Left lung (tissue), 4 donors: ENCODE measurements at regions not wholly inside any gene's neighbourhood (a gene's known extent, or its start where the extent isn't known, plus 50 kb on each side); places are given as distances from the start of the nearest gene placed in this dataset.
A peak's percentile ranks its signal among the peaks of the same experiment; 100 is the strongest.

Experiments used
- ATAC-seq: fragments of 200-7000 bp; cut with Tn5 transposase; one replicate; pipeline ENCODE4 v1.9.1; 2020; ENCODE audit warnings: moderate library complexity
- DNase-seq, 4 donors: peaks; one replicate each; pipeline ENCODE4 v3.0.0-alpha.2; 2013 to 2020
- H3K27ac ChIP-seq, 2 donors: fragments of 200-600 bp; sonication (generic) in 1 of 2; one replicate each; pipeline versions ENCODE4 v1.5.0 to v1.8.0; 2020 to 2021
- H3K27me3 ChIP-seq, 2 donors: fragments of 200-600 bp; sonication (generic) in 1 of 2; one replicate each; pipeline versions ENCODE4 v1.5.0 to v1.8.0; 2020 to 2021
- H3K36me3 ChIP-seq, 2 donors: fragments of 200-600 bp; sonication (generic) in 1 of 2; one replicate each; pipeline versions ENCODE4 v1.5.0 to v1.8.0; 2020 to 2021
- H3K4me1 ChIP-seq, 2 donors: fragments of 200-600 bp; one replicate each; pipeline ENCODE4 v1.8.0; 2021
- H3K4me3 ChIP-seq, 2 donors: fragments of 200-600 bp; sonication (generic) in 1 of 2; one replicate each; pipeline versions ENCODE4 v1.5.0 to v1.8.0; 2020 to 2021; ENCODE audit warnings: mild to moderate bottlenecking in 1 of 2
- H3K9me3 ChIP-seq, 2 donors: fragments of 200-600 bp; sonication (generic) in 1 of 2; one replicate each; pipeline versions ENCODE4 v1.5.0 to v1.8.0; 2020 to 2021
- CTCF ChIP-seq, 2 donors: fragments of 200-600 bp; sonication (generic) in 1 of 2; IDR thresholded peaks; one replicate each; pipeline versions ENCODE4 v1.5.0 to v1.8.0; 2021; ENCODE audit warnings: antibody characterized with exemption in 2 of 2
- intact Hi-C, 2 donors: fragments of 100-400 bp; cut with DNase I; formaldehyde crosslinking; loops; one replicate each; pipeline versions ENCODE4 v1.11.2 to v1.14.2; 2022
- donor health status: DM: no; HTN: yes; CAD: no.
- donor health status: DM: no; HTN: no; CAD: no.

DNA sequence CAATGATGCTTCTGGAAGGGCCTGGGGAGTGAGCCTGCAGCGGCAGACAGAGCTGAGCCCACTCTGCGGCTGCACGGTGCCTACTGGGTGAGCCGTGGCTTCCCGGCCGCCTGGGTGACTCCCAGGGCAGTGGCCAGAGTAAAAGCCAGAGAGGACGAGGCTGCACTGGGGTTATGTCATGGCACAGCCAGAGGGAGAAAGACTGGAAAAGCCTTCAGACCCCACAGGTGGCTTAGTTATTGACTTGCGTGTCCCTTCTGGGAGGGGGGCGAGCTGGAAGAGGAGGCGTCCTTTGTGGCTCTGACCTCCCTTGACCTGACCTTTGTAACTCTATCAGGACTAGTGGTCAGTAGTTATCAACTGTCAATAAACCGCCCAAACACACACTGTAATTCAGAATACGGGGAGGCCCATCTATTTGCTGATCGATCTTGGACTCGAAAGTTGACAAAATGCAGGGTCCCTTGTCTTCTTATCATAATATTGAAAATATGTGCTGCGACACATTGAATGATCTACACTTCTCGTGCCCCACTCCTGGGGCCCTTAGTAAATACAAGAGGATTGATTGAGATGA is 385.9 kb upstream of the ZFHX3 start:
- Histone ChIP-seq H3K27ac (no peak overlapping the region), H3K36me3 (no peaks in the 10 kb centered on the region), H3K27me3 (no peaks in the 10 kb centered on the region), H3K9me3 (no peaks in the 10 kb centered on the region), H3K4me3 (no peak overlapping the region), H3K4me1 (no peaks in the 10 kb centered on the region)
- ATAC-seq (no peak), DNase-seq (no peak)
- TF ChIP-seq CTCF (IDR thresholded peaks at IDR 0.05) = no peak
- intact Hi-C loops = no loop called here

DNA sequence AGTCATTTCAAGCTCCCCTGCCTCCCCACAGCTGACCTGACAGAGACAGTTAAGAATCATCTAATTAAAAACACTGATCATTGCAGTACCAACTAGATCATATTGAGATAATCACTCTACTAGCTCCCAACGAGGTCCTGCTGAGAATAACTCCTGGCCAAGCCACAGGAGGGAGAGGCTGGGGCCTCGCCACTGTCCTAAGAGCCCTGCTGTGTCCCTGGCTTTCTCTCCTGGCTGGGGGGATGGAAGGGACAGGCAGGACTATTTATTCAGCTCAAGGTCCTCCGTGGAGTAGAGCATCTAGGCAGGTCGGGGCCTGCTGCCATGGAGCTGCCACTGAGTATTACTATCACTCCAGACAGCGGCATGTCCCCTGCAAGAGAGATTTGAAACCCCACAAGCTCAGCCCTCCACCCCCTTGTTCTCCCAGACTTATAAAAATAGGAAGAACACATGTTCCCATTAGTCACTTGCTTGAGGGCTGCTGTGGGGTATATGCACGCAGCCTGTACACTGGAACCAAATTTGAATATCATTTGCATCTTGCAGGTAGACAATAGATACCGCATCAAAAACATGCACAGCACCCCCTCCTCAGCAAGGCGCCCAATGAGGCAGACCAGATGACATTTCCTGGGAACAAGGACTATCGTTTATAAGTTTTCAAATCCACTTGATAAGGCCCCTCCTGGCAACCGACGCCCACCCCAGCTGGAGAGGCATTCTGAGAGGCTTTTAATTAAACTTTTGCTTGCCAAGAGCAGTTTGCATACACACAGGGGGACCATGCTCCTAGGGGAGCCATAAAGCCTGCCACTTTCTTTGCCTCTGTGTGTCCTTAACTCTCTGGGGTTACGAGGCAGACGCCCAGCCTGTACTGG is 385.2 kb upstream of the ZFHX3 start:
- Histone ChIP-seq H3K36me3 (no peaks in the 10 kb centered on the region), H3K4me3 (no peak overlapping the region), H3K4me1 (no peaks in the 10 kb centered on the region), H3K27me3 (no peaks in the 10 kb centered on the region), H3K9me3 (no peaks in the 10 kb centered on the region), H3K27ac (no peak overlapping the region)
- no peak for TF ChIP-seq CTCF (IDR thresholded peaks at IDR 0.05)
- intact Hi-C loops = no loop called here
- peak in 1 of 4 donors; percentile 11 for DNase-seq
- no peak for ATAC-seq

- no peaks in the 10 kb centered on the region for H3K27me3 ChIP-seq
- DNase-seq = no peak
- ATAC-seq = no peak
Measured at GRCh38 chr16:73430138-73430537, 382.2 kb upstream of the ZFHX3 start.

DNA sequence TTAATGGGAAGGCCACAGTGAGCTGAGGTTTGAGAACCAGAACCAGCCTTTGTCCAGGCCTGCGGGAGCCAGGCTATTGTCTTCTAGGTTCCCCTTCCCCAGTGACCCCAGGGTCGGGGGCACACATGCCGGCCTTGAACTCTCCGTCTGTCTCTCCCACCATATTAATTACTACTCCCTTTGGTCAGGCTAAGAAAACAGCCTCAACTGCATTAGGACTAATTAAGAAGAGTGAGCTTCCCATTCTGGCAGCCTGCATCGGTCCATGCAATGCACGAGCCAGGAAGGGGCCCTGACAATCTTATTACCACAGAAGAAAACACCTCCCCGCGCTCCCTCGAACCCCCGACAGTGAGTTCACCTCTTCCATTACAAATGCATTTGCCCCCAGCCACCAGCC is 380.2 kb upstream of the ZFHX3 start:
- TF ChIP-seq CTCF (IDR thresholded peaks at IDR 0.05) = no peak
- Histone ChIP-seq H3K4me1 (no peaks in the 10 kb centered on the region), H3K27ac (no peak overlapping the region), H3K4me3 (no peak overlapping the region), H3K27me3 (no peaks in the 10 kb centered on the region), H3K9me3 (no peaks in the 10 kb centered on the region), H3K36me3 (no peaks in the 10 kb centered on the region)
- intact Hi-C loops = no loop called here
- no peak for DNase-seq
- no peak for ATAC-seq

More at GRCh38 chr16:73430138-73430537, 382.2 kb upstream of the ZFHX3 start:
- H3K36me3 ChIP-seq = no peaks in the 10 kb centered on the region
- no peak overlapping the region for H3K27ac ChIP-seq
- TF ChIP-seq CTCF (IDR thresholded peaks at IDR 0.05) = no peak
- intact Hi-C loops = no loop called here
- no peaks in the 10 kb centered on the region for H3K4me1 ChIP-seq
- H3K9me3 ChIP-seq = no peaks in the 10 kb centered on the region
- no peak overlapping the region for H3K4me3 ChIP-seq

GRCh38 chr16:73427164-73427563 is 379.2 kb upstream of the ZFHX3 start:
- intact Hi-C loops = no loop called here
- H3K4me1 ChIP-seq = no peaks in the 10 kb centered on the region
- H3K27ac ChIP-seq = no peak overlapping the region
- ATAC-seq = no peak
- no peaks in the 10 kb centered on the region for H3K36me3 ChIP-seq
- H3K4me3 ChIP-seq = no peak overlapping the region
- H3K27me3 ChIP-seq = no peaks in the 10 kb centered on the region
- TF ChIP-seq CTCF (IDR thresholded peaks at IDR 0.05) = no peak
- no peaks in the 10 kb centered on the region for H3K9me3 ChIP-seq
- DNase-seq = no peak
